Motor neuron (in vitro differentiated cells): ENCODE measurements at regions not wholly inside any gene's neighbourhood (a gene's known extent, or its start where the extent isn't known, plus 50 kb on each side); places are given as distances from the start of the nearest gene placed in this dataset.

Experiments used
- ATAC-seq, 8 experiments: fragments of 200-7000 bp; cut with Tn5 transposase; replicated peaks in 6 of 8; 2 replicates each; pipeline ENCODE4 v1.8.0; 2021; ENCODE audit warnings: mild to moderate bottlenecking in 8 of 8, moderate library complexity in 8 of 8
- H3K27ac ChIP-seq, 2 donors: fragments of 250-450 bp; sonication (Bioruptor Pico); 2 replicates each; pipeline ENCODE4 v1.9.0; 2021; ENCODE audit warnings: antibody characterized with exemption in 2 of 2, mild to moderate bottlenecking in 2 of 2, moderate library complexity in 1 of 2
- H3K4me1 ChIP-seq, 2 donors: fragments of 250-450 bp; sonication (Bioruptor Pico); replicated peaks in 1 of 2; 2 replicates each; pipeline ENCODE4 v1.6.1; 2021; ENCODE audit warnings: antibody characterized with exemption in 2 of 2, mild to moderate bottlenecking in 2 of 2, moderate library complexity in 1 of 2
- H3K4me3 ChIP-seq, 5 donors: fragments of 250-450 bp; sonication (Bioruptor Pico); 2 replicates each; pipeline ENCODE4 v1.9.0; 2021; ENCODE audit warnings: antibody characterized with exemption in 5 of 5, mild to moderate bottlenecking in 5 of 5, moderate library complexity in 4 of 5
- WGBS, 10 experiments: fragments of 450-650 bp; shearing (Covaris generic); methylation state at CpG; one replicate each; pipeline ENCODE4 v1.0.0; 2022; 5-methylcytosine and 5-hydroxymethylcytosine counted together
- in situ Hi-C, 9 experiments: fragments of 400-800 bp; cut with MboI; loops; one replicate each; pipeline ENCODE4 v1.15.0; 2021; ENCODE audit warnings: low sequenced_read_pairs in 9 of 9, low pct_unique_long_range_greater_than_20kb in 2 of 9; ENCODE audit not compliant: unreplicated experiment in 9 of 9

DNA sequence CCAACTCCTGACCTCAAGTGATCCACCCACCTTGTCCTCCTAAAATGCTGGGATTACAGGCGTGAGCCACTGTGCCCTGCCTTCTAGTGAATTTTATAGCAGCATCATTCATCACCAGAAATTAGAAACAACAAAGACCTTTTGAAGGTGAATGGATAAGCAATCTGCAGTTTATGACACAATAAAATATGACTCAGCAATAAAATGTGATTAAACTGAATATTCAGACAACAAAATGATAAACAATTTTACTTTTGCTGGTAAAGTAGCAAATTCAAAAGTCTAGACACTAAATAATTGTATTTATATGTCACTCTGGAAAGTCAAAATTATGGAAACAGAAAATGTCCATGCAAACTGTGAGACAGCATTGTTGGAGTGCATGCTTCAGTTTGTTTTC is 656.6 kb downstream of the CBLN2 start:
- ATAC-seq: no peak
- 0 to 100% (median 56%) methylated on average over 1 of the region's 1 CpG; no CpG with 5 or more reads in 6 of the 10 experiments for WGBS, 10 experiments
- H3K27ac ChIP-seq: no peak overlapping the region
- no peak overlapping the region for H3K4me3 ChIP-seq
- in situ Hi-C loops: no loop called here
- H3K4me1 ChIP-seq: no peaks in the 10 kb centered on the region

DNA sequence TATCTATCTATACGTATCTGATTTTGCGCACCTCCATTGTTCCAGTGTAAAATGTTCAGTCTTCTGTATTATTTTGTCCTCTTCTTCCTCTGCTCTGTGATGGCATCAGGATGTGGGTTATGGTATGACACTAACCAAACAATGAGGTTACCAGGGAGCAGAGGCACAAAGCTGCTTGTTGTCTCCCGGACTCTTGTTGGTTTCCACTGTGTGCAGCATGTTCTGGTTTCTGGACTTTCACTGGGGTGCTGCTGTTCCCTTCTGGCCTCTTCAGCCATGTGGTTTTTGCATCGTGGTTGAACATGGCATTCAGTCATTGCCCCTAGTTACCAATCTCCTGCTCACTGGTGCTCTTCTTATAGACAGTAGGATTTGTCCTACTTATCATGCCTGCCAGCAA is 665.9 kb downstream of the CBLN2 start:
- 17 to 100% (median 100%) methylated on average over 1 to 4 of the region's 4 CpGs; no CpG with 5 or more reads in 1 of the 10 experiments for WGBS, 10 experiments
- in situ Hi-C loops: no loop called here
- ATAC-seq: no peak
- H3K4me3 ChIP-seq: no peak overlapping the region
- no peak overlapping the region for H3K27ac ChIP-seq
- no peaks in the 10 kb centered on the region for H3K4me1 ChIP-seq

DNA sequence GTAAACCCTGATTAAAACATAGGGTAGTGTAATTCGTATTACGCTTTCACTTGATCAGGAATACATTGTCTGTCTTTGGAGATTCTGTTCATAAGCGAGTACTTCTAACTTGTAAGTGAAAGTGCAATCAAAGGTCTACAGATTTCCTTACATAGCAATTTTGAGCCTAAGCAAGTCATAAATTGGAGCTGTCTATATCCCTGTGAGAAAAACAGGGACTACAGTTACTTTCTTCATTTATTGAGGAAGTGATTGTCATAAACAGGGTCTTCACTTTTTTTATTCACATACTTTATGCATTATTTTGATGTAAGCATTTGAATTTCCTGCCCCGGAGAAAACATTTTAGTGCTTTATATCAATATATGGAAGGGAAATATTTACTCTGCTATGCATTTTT is 670.4 kb downstream of the CBLN2 start:
- ATAC-seq: peak in 1 of 8 experiments; percentile 59
- Histone ChIP-seq H3K4me1 (peaks cover 0 to 2% of the 10 kb centered on the region in 2 donors), H3K4me3 (no peak overlapping the region), H3K27ac (no peak overlapping the region)
- in situ Hi-C loops: no loop called here
- WGBS, 10 experiments: 16 to 100% (median 71%) methylated on average over 1 to 4 of the region's 4 CpGs; no CpG with 5 or more reads in 1 of the 10 experiments

DNA sequence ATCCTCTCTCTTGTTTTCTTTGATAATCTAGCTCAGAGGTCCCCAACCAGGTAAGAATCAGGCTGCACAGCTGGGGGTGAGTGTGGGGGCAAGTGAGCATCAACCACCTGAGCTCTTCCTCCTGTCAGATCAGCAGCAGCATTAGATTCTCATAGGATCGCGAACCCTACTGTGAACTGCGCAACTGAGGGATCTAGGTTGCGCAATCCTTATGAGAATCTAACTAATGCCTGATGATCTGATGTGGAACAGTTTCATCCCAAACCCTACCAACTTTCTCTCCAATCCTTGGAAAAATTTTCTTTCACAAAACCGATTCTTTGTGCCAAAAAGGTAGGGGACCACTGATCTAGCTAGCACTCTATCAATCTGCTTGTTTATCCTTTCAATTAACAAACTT is 678.3 kb downstream of the CBLN2 start:
- in situ Hi-C loops: no loop called here
- 0 to 100% (median 80%) methylated on average over 1 to 5 of the region's 5 CpGs; no CpG with 5 or more reads in 3 of the 10 experiments for WGBS, 10 experiments
- H3K27ac ChIP-seq: no peak overlapping the region
- H3K4me3 ChIP-seq: no peak overlapping the region
- no peak for ATAC-seq
- peaks cover 0 to 2% of the 10 kb centered on the region in 2 donors for H3K4me1 ChIP-seq

DNA sequence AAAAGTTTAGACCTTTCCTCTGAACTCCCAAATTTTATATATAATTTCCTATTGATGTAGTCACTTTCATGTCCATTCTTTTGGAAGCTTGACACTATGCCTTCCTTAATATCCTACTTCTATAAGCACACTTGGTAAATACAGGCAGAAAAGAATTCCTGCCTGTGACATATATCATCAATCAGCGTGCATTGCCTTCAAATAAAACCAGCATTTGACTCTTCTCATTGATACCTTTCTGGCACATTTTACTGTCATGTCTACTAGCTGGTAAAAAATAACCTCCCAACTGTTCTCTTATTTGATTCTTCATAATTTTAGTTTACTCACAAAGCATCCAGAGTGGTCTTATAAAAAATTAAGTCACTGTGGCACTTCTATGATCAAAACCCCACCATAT is 693.5 kb downstream of the CBLN2 start:
- WGBS, 10 experiments: 0 to 93% (median 48%) methylated on average over 1 of the region's 1 CpG; no CpG with 5 or more reads in 2 of the 10 experiments
- no peak overlapping the region for H3K4me3 ChIP-seq
- H3K4me1 ChIP-seq: no peaks in the 10 kb centered on the region
- in situ Hi-C loops: no loop called here
- no peak for ATAC-seq
- H3K27ac ChIP-seq: no peak overlapping the region

DNA sequence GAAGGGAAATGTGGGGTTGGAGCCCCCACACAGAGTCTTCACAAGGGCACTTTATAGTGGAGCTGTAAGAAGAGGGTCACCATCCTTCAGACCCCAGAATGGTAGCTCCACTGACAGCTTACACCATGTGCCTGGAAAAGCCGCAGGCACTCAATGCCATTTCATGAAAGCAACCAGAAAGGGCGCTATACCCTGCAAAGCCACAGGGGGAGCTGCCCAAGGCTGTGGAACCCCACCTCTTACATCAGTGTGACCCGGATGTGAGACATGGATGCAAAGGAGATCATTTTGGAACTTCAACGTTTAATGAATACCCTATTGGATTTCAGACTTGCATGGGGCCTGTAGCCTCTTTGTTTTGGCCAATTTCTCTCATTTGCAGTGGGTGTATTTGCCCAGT is 694.7 kb downstream of the CBLN2 start:
- no peak for ATAC-seq
- Histone ChIP-seq H3K4me3 (no peak overlapping the region), H3K4me1 (no peaks in the 10 kb centered on the region), H3K27ac (no peak overlapping the region)
- in situ Hi-C loops: no loop called here
- WGBS, 10 experiments: 0 to 87% (median 67%) methylated on average over 1 to 4 of the region's 4 CpGs; no CpG with 5 or more reads in 4 of the 10 experiments

DNA sequence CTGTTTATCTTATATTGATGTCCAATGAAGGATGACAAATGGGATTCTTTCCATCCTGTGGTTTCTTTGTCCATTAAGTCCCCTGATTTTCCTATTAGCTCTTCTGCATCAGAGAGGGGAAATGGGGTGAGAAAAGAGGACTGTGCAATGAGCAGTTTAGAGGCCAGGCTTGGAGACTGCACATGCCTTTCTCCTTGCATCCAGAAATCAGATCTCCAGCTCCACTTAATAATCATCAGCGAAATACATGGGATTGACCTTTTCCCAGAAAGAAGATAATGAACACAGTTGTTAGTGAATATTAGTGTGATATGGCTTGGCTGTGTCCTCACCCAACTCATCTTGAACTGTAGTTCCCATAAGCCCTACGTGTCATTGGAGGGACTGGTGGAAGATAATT is 697.4 kb downstream of the CBLN2 start:
- WGBS, 10 experiments: 10 to 92% (median 66%) methylated on average over 1 to 2 of the region's 2 CpGs; no CpG with 5 or more reads in 4 of the 10 experiments
- ATAC-seq: no peak
- in situ Hi-C loops: no loop called here
- Histone ChIP-seq H3K4me1 (peaks cover 0 to 1% of the 10 kb centered on the region in 2 donors), H3K27ac (no peak overlapping the region), H3K4me3 (no peak overlapping the region)

DNA sequence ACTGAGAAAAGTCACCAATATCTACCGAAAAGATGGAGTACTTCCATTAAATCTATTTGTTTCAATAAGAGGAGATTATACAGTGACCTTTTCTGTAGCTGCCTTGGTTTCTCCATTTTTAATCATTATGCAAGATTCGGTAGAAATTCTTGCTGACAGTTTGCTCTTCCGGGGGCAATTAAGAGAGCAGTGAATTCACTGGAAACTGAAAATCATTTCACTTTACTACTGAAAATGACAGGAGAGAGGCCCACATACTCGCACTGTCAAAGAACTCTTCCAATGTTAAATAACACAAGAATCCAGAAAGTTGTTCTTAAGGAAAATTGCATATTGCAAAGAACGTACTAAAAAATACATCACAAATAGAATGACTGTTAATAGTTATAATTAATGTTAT is 699.3 kb downstream of the CBLN2 start:
- WGBS, 10 experiments: 13 to 79% (median 47%) methylated on average over 2 to 5 of the region's 5 CpGs; no CpG with 5 or more reads in 1 of the 10 experiments
- ATAC-seq: no peak
- H3K4me1 ChIP-seq: peaks cover 0 to 8% of the 10 kb centered on the region in 2 donors

DNA sequence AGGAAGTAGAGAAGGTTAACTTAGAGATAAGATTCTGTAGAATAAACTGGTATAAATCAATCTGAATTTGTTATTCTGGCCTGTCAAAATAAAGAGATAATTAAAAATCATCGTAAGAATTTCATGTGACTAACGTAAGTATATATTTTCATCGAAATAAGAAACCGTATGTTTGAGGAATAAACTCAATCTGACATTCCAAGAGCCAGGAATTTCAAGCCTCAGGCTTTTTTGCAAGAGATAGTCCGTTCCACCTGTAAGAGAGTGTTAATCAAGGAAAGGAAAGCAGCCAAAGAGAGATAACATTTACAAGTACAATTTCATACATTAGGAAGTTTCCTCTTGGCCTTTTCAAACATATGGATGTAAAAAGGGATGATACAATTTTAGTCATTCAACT is 701.5 kb downstream of the CBLN2 start:
- no peak overlapping the region for H3K27ac ChIP-seq
- H3K4me1 ChIP-seq: peaks cover 0 to 15% of the 10 kb centered on the region in 2 donors
- WGBS, 10 experiments: 27 to 100% (median 81%) methylated on average over 1 to 5 of the region's 5 CpGs
- H3K4me3 ChIP-seq: no peak overlapping the region
- no peak for ATAC-seq
- in situ Hi-C loops: no loop called here

More for the DNA sequence above, 699.3 kb downstream of the CBLN2 start:
- no peak overlapping the region for H3K27ac ChIP-seq
- in situ Hi-C loops: no loop called here
- H3K4me3 ChIP-seq: no peak overlapping the region

DNA sequence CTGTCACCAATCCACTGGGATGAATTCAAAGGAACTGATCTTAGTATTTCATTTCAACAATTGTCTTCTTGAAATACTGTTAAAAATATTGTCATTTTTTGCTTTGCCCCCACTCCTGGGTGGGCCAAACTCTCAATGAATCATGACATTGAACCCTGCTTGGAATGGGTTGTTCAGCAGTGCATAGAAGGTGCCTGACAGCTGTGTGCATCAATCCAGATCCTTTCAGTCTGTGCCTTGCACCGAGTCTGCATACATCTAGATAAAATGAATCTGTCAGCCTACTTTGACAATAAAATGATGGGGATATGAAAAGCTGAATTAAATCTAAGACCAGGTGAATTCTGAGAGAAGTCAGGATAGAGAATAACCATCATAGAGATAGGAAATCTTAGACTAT is 706.6 kb downstream of the CBLN2 start:
- peak in 3 of 8 experiments; percentile 55 to 64 (median 61) for ATAC-seq
- in situ Hi-C loops: no loop called here
- Histone ChIP-seq H3K4me1 (peaks cover 0 to 18% of the 10 kb centered on the region in 2 donors), H3K27ac (no peak overlapping the region), H3K4me3 (no peak overlapping the region)
- 0 to 67% (median 0%) methylated on average over 1 of the region's 1 CpG; no CpG with 5 or more reads in 5 of the 10 experiments for WGBS, 10 experiments

DNA sequence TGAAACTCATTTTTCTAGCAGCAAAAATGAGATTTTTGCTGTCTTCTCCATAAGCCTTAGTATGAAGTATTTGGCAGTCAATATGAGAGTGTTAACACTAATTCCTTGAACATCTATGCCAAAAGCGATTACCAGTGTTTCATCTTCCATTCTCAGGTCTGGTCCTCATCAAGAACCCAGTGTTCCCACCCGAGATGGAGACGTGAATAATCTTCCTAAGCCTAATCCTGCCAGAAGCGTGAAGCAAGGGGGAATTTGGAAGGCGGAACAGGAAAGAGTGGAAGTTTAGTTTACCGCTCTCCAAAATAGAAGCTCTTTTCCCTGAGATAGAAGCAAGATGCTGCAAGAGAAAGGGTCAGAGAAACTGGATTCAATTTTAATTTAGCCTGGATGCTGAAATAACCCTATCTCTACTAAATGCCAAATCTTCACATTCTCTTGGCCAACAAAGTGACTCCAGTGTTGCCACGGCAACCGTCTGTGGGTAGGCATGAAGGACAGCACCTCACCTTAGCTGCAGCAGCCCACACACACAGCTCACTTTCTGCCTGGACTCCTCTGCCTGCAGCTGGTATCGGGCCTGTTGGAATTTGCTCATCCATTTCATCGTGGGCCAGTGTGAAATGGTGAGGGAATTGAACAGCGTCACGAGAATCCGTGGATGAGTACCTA is 711.1 kb downstream of the CBLN2 start:
- H3K4me1 ChIP-seq: peaks cover 0 to 6% of the 10 kb centered on the region in 2 donors
- ATAC-seq: no peak
- in situ Hi-C loops: no loop called here
- H3K27ac ChIP-seq: no peak overlapping the region
- WGBS, 10 experiments: 30 to 97% (median 70%) methylated on average over 2 to 13 of the region's 13 CpGs; no CpG with 5 or more reads in 1 of the 10 experiments
- no peak overlapping the region for H3K4me3 ChIP-seq

DNA sequence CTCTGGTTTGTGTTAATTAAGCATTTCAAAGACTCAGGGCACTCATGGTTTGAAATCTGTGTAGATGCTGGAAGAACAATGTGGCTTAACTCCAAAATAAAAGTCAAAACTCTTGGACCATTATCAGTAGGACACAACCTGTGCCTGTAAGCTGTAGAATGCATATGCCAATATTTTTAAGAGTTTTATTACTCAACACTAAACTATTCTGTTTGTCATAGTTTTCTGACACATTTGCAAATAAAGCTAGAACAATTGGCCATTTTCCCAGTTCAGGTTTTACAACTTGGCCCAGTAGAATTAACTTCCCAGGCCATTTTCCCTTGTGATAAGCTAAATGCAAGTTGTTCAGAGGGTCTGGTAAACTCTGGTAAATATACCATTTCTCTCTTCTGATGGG is 713.1 kb downstream of the CBLN2 start:
- H3K27ac ChIP-seq: no peak overlapping the region
- no peaks in the 10 kb centered on the region for H3K4me1 ChIP-seq
- in situ Hi-C loops: no loop called here
- H3K4me3 ChIP-seq: no peak overlapping the region
- no peak for ATAC-seq

DNA sequence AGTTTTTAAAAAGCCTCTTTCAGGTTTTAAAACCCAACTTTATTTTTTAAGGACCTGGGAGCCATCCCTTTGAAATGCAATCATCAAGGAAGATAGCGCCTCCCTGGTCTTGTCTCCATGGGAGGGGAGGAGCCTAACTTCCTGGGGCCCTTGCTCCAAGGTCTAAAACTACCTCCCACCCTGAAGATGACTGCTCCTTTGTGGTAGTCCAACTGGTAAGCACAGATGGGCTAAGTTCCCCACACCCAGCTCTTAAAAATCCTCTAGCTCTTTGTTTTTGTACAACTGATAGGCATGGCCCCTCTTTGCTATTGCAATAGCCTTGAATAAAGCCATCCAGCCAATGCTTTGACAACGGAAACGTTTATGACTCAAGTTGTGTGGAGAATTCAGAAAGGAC is 716.8 kb downstream of the CBLN2 start:
- Histone ChIP-seq H3K4me1 (no peaks in the 10 kb centered on the region), H3K4me3 (no peak overlapping the region), H3K27ac (no peak overlapping the region)
- 0 to 100% (median 60%) methylated on average over 1 to 3 of the region's 3 CpGs; no CpG with 5 or more reads in 1 of the 10 experiments for WGBS, 10 experiments
- in situ Hi-C loops: no loop called here
- no peak for ATAC-seq

DNA sequence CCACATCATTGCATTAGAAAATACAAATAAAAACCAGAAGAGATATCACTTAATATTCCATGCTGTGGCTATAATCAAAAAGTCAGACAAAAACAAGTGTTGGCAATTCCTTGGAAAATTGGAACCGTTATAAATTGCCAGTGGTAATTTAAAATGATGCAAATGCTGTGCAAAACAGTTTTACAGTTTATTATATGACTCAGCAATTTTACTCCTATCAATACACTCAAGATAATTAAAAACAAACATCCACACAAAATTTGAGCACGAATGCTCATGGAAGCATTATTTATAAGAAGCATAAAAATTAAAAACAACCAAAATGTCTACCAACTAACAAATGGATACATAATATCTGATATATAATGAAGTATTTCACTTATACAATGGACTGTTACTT is 728.8 kb downstream of the CBLN2 start:
- in situ Hi-C loops: no loop called here
- ATAC-seq: no peak

More for the DNA sequence above, 728.8 kb downstream of the CBLN2 start:
- Histone ChIP-seq H3K4me1 (no peaks in the 10 kb centered on the region), H3K27ac (no peak overlapping the region), H3K4me3 (no peak overlapping the region)
- WGBS, 10 experiments: 0 to 88% (median 42%) methylated on average over 1 to 2 of the region's 2 CpGs
